Lung (tissue), 11 donors: ENCODE measurements at regions not wholly inside any gene's neighbourhood (a gene's known extent, or its start where the extent isn't known, plus 50 kb on each side); places are given as distances from the start of the nearest gene placed in this dataset.

Experiments
- ATAC-seq: fragments of 200-7000 bp; cut with Tn5 transposase; one replicate; pipeline ENCODE4 v1.9.1; 2020; ENCODE audit warnings: moderate number of reproducible peaks; ENCODE audit not compliant: insufficient read depth, low FRiP score
- DNase-seq, 3 donors: peaks; one replicate each; pipeline ENCODE4 v3.0.0-alpha.2; 2013 to 2017
- H3K27ac ChIP-seq, 2 donors: one replicate each; pipeline ENCODE4 v1.5.1; 2013; ENCODE audit warnings: mild to moderate bottlenecking in 2 of 2, moderate library complexity in 2 of 2, control low read depth in 1 of 2, inconsistent platforms in 1 of 2, low read depth in 1 of 2, low read length in 1 of 2
- H3K27me3 ChIP-seq, 3 donors: one replicate each; pipeline ENCODE4 v1.5.1; 2013; ENCODE audit warnings: low read length in 2 of 3; ENCODE audit not compliant: control insufficient read depth in 3 of 3, insufficient read depth in 3 of 3
- H3K36me3 ChIP-seq, 4 donors: one replicate each; pipeline ENCODE4 v1.5.1; 2013; ENCODE audit warnings: low read length in 4 of 4, mild to moderate bottlenecking in 1 of 4, moderate library complexity in 1 of 4; ENCODE audit not compliant: control insufficient read depth in 4 of 4, insufficient read depth in 4 of 4
- H3K4me1 ChIP-seq, 5 donors: one replicate each; pipeline ENCODE4 v1.5.1; 2013; ENCODE audit warnings: low read length in 5 of 5, mild to moderate bottlenecking in 2 of 5, moderate library complexity in 1 of 5; ENCODE audit not compliant: control insufficient read depth in 5 of 5, insufficient read depth in 5 of 5
- H3K4me3 ChIP-seq: one replicate; pipeline ENCODE4 v1.5.1; 2013; ENCODE audit warnings: mild to moderate bottlenecking, control low read depth, moderate library complexity
- H3K9ac ChIP-seq, 2 donors: one replicate each; pipeline ENCODE4 v1.5.1; 2013; ENCODE audit warnings: low read length in 2 of 2, control low read depth in 1 of 2; ENCODE audit not compliant: insufficient read depth in 1 of 2
- H3K9me3 ChIP-seq, 4 donors: one replicate each; pipeline ENCODE4 v1.5.1; 2013; ENCODE audit warnings: low read length in 3 of 4, mild to moderate bottlenecking in 1 of 4, moderate library complexity in 1 of 4; ENCODE audit not compliant: control insufficient read depth in 4 of 4, insufficient read depth in 3 of 4
- CTCF ChIP-seq: IDR thresholded peaks from 2 replicates; pipeline ENCODE4 v1.5.1; 2012; ENCODE audit warnings: mild to moderate bottlenecking; ENCODE audit errors: control extremely low read depth, extremely low read depth
- WGBS, 2 donors: extraction: QIAGEN DNeasy Blood & Tissue Kit; methylation state at CpG; one replicate each; pipeline ENCODE4 v1.1.7; 2013; 5-methylcytosine and 5-hydroxymethylcytosine counted together
- donor health status: control.
- donor health status: control.
- donor health status: Bipolar disorder and iron deficiency.
- donor health status: healthy.
- donor health status: DM: yes; HTN: yes; CAD: no.

- 94 to 96% methylated on average over 9 of the region's 9 CpGs for WGBS, 2 donors
- no peak overlapping the region for H3K9ac ChIP-seq
- no peak overlapping the region for H3K27ac ChIP-seq
- peaks cover 0 to 8% (median 2%) of the 10 kb centered on the region in 5 donors for H3K4me1 ChIP-seq
- DNase-seq (no peak), ATAC-seq (no peak)
- H3K4me3 ChIP-seq, result no peak overlapping the region
- H3K36me3 ChIP-seq, result no peaks in the 10 kb centered on the region
- no peaks in the 10 kb centered on the region for H3K27me3 ChIP-seq
- H3K9me3 ChIP-seq, result no peaks in the 10 kb centered on the region
- TF ChIP-seq CTCF, result no peak
These were observed 83.8 kb upstream of the ROPN1 start for GRCh38 chr3:124075753-124076152.

- Histone ChIP-seq H3K9me3 (no peaks in the 10 kb centered on the region), H3K4me3 (no peak overlapping the region), H3K4me1 (peaks cover 0 to 8% (median 2%) of the 10 kb centered on the region in 5 donors), H3K27ac (no peak overlapping the region), H3K9ac (no peak overlapping the region), H3K36me3 (no peaks in the 10 kb centered on the region), H3K27me3 (no peaks in the 10 kb centered on the region)
- TF ChIP-seq CTCF, result no peak
- ATAC-seq (no peak), DNase-seq (no peak)
- 89 to 95% methylated on average over 5 of the region's 5 CpGs for WGBS, 2 donors
These were observed 84.3 kb upstream of the ROPN1 start for GRCh38 chr3:124076235-124076634.

GRCh38 chr3:124078953-124079911 lies 87.3 kb upstream of the ROPN1 start:
- Histone ChIP-seq H3K27me3 (no peaks in the 10 kb centered on the region), H3K4me3 (no peak overlapping the region), H3K36me3 (no peaks in the 10 kb centered on the region), H3K9me3 (no peaks in the 10 kb centered on the region), H3K9ac (no peak overlapping the region), H3K27ac (no peak overlapping the region), H3K4me1 (peaks cover 0 to 13% (median 5%) of the 10 kb centered on the region in 5 donors)
- 27 to 28% methylated on average over 4 of the region's 4 CpGs for WGBS, 2 donors
- TF ChIP-seq CTCF, result peak; percentile 37
- ATAC-seq, result no peak
- peak in 2 of 3 donors; percentile 52 to 56 for DNase-seq
